Neuron (in vitro differentiated cells): ENCODE measurements at regions not wholly inside any gene's neighbourhood (a gene's known extent, or its start where the extent isn't known, plus 50 kb on each side); places are given as distances from the start of the nearest gene placed in this dataset.

Experiments
- H2AFZ ChIP-seq: one replicate; pipeline ENCODE4 v1.6.1; 2013; ENCODE audit warnings: low read depth, mild to moderate bottlenecking, inconsistent platforms, low read length, moderate library complexity
- H3K27me3 ChIP-seq: one replicate; pipeline ENCODE4 v1.6.1; 2013; ENCODE audit warnings: low read length; ENCODE audit not compliant: insufficient read depth
- H3K36me3 ChIP-seq: one replicate; pipeline ENCODE4 v1.6.1; 2013; ENCODE audit warnings: low read length; ENCODE audit not compliant: insufficient read depth
- H3K4me1 ChIP-seq: one replicate; pipeline ENCODE4 v1.6.1; 2013; ENCODE audit warnings: low read length; ENCODE audit not compliant: insufficient read depth
- H3K4me3 ChIP-seq: 2 replicates; pipeline ENCODE4 v1.5.1; 2013; ENCODE audit warnings: mild to moderate bottlenecking, low read length, moderate library complexity
- H3K9me3 ChIP-seq: one replicate; pipeline ENCODE4 v1.6.1; 2013; ENCODE audit warnings: low read length

DNA sequence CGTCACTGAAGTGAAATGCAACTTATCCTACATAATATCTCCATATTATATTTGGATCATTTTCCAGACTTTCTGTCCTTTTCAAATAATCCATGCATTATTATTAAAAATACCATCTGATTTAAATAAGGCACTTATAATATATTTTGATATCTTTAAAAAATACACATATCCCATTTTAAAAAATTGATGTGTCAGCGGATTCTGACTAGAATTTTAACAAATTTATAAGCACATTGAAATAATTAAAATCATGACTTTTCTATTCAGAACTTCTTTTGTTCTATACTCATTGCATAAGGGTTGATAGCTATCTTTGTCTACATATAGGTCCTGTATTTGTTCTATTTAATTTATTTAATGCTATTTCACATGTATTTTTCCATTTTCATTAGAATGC is 199.0 kb upstream of the DSEL start:
- Histone ChIP-seq H3K4me3 (no peak overlapping the region), H3K27me3 (no peaks in the 10 kb centered on the region), H3K9me3 (no peaks in the 10 kb centered on the region), H3K36me3 (no peaks in the 10 kb centered on the region), H2AFZ (no peak overlapping the region), H3K4me1 (no peaks in the 10 kb centered on the region)

- Histone ChIP-seq H2AFZ (no peak overlapping the region), H3K27me3 (no peaks in the 10 kb centered on the region), H3K9me3 (no peaks in the 10 kb centered on the region), H3K36me3 (no peaks in the 10 kb centered on the region), H3K4me1 (no peaks in the 10 kb centered on the region), H3K4me3 (no peak overlapping the region)
These were observed 194.1 kb upstream of the DSEL start for GRCh38 chr18:67710639-67711038.

DNA sequence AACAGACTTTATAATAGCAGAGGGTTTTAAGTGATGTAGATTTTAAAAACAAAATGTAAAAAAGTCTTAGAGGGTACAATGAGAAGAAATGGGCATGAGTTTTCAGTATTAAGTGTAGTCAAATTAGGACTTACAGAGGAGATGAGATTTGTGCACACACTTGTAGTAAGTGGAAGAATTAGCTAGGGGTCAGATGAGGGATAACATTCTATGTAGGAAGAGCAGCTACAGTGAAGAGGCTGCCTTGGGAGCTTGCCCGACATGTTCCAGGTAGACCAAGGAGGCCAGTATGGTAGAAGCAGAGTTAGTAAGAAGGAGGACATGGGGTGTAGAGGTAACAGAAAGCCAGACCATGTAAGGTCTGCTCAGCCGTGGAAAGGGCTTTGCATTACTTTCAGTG is 189.2 kb upstream of the DSEL start:
- H3K4me1 ChIP-seq, result no peaks in the 10 kb centered on the region
- no peaks in the 10 kb centered on the region for H3K9me3 ChIP-seq
- H3K4me3 ChIP-seq, result no peak overlapping the region
- no peaks in the 10 kb centered on the region for H3K27me3 ChIP-seq
- H3K36me3 ChIP-seq, result no peaks in the 10 kb centered on the region
- no peak overlapping the region for H2AFZ ChIP-seq

- no peaks in the 10 kb centered on the region for H3K4me1 ChIP-seq
- no peak overlapping the region for H3K4me3 ChIP-seq
- H2AFZ ChIP-seq, result no peak overlapping the region
- no peaks in the 10 kb centered on the region for H3K36me3 ChIP-seq
- H3K27me3 ChIP-seq, result no peaks in the 10 kb centered on the region
- no peaks in the 10 kb centered on the region for H3K9me3 ChIP-seq
These were observed 179.2 kb upstream of the DSEL start for GRCh38 chr18:67695684-67696083.

DNA sequence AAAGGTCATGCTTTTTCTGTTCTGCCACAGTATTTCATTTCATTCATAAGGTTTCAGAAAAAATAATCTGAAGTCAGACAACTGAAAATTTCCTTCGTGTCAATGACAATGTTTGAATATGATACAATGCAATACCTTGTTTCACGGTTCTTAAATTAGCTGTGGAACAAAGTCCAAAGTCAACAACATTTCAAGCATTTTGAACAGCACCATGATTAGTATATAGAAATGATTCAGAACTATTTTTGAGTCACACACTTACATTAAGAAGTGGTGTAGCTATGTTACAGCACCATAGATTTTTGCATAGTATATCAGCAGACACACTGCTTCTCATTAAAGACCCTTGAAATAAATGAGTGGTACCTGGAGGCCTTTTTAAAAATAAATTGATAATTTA is 178.3 kb upstream of the DSEL start:
- Histone ChIP-seq H3K9me3 (no peaks in the 10 kb centered on the region), H2AFZ (no peak overlapping the region), H3K4me3 (no peak overlapping the region), H3K27me3 (no peaks in the 10 kb centered on the region), H3K4me1 (no peaks in the 10 kb centered on the region), H3K36me3 (no peaks in the 10 kb centered on the region)

DNA sequence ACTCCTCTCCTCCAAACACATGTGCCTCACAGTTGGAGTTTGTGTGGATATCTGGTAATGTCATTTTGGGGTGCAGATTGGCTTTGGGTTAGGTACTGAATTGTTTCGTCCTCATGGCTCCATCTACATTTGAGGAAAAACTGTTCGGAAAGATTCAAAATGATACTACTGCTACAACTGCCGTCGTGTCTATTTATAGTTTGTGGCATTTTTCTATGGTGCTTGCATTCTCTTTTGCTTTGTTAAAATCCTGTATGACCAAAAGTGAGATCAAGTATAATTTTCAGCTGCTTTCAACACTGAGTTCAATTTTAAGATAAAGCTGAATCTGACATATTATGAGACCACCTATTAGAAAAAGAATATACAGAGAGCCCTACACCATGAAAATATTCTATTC is 176.3 kb upstream of the DSEL start:
- Histone ChIP-seq H3K4me1 (no peaks in the 10 kb centered on the region), H3K27me3 (no peaks in the 10 kb centered on the region), H3K9me3 (no peaks in the 10 kb centered on the region), H3K4me3 (no peak overlapping the region), H2AFZ (no peak overlapping the region), H3K36me3 (no peaks in the 10 kb centered on the region)

GRCh38 chr18:67682516-67682915 is 166.0 kb upstream of the DSEL start:
- Histone ChIP-seq H2AFZ (no peak overlapping the region), H3K9me3 (no peaks in the 10 kb centered on the region), H3K27me3 (no peaks in the 10 kb centered on the region), H3K4me3 (no peak overlapping the region), H3K36me3 (no peaks in the 10 kb centered on the region), H3K4me1 (no peaks in the 10 kb centered on the region)

GRCh38 chr18:67677489-67677888 is 161.0 kb upstream of the DSEL start:
- peaks cover 2% of the 10 kb centered on the region for H3K4me1 ChIP-seq
- no peaks in the 10 kb centered on the region for H3K9me3 ChIP-seq
- H3K27me3 ChIP-seq, result no peaks in the 10 kb centered on the region
- H2AFZ ChIP-seq, result no peak overlapping the region
- H3K36me3 ChIP-seq, result no peaks in the 10 kb centered on the region
- no peak overlapping the region for H3K4me3 ChIP-seq

DNA sequence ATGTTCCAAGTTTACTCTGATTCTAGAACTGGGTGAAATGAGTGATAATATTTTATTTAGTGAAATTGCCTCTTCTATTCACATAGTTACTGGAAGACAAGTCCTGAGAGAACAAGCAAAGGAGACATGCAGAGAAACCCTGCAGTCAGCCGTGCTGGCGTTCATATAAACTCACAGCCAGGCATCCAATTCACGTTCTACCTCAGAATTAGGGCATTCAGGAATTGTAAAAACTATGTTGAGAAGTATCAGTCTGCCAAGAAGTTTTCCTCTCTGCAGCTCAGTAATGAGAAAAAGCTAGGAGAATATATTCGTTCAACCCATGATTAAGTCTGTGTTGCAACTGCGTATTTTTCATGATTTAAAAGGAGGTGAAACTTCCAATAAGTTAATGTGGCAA is 156.2 kb upstream of the DSEL start:
- no peak overlapping the region for H3K4me3 ChIP-seq
- H3K36me3 ChIP-seq, result no peaks in the 10 kb centered on the region
- no peaks in the 10 kb centered on the region for H3K27me3 ChIP-seq
- peaks cover 2% of the 10 kb centered on the region for H3K4me1 ChIP-seq
- H3K9me3 ChIP-seq, result no peaks in the 10 kb centered on the region
- H2AFZ ChIP-seq, result no peak overlapping the region

DNA sequence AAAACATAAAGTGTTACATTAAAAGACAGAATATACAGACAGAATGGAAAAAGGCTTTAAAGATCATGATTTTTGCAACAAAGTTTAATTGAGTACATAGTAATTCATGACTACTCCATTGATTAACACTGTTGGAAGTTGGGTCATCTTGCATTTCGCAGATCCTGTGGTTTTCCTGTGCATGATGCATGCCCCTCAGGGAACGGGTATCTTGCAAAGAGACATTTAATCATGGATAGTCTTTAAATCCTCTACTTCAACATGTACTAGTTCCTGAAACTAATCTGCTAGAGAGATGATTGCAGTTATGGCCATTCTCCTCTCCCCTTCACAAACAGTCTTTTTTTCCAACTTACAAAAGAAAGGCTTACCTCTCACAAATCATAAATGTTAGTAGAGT is 155.6 kb upstream of the DSEL start:
- no peaks in the 10 kb centered on the region for H3K27me3 ChIP-seq
- H3K9me3 ChIP-seq, result no peaks in the 10 kb centered on the region
- H3K4me3 ChIP-seq, result no peak overlapping the region
- H3K36me3 ChIP-seq, result no peaks in the 10 kb centered on the region
- no peak overlapping the region for H2AFZ ChIP-seq
- peaks cover 2% of the 10 kb centered on the region for H3K4me1 ChIP-seq

DNA sequence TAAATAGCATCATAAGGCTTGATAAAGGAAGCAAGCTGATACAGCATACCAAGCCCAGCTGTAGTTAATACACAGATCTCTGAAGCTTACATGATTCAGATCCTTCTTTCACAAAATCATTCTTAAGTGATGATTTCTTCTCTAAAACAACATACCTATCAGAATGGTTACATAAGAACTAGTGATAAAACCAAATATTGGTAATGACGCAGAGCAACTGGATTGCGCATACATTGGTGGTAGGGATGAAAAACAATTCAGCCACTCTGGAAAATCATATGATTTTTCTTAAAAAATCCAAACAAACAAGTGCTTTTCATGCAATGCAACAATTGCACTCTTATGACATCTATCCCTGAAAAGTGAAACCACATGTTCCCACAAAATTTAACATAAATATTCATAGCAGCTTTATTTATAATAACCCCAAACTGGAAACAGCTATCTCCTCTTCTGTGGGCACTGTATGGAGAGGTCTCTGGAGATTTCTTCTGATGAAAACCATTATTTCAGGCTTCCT is 153.6 kb upstream of the DSEL start:
- Histone ChIP-seq H2AFZ (no peak overlapping the region), H3K27me3 (no peaks in the 10 kb centered on the region), H3K4me1 (peaks cover 2% of the 10 kb centered on the region), H3K4me3 (no peak overlapping the region), H3K9me3 (no peaks in the 10 kb centered on the region), H3K36me3 (no peaks in the 10 kb centered on the region)

DNA sequence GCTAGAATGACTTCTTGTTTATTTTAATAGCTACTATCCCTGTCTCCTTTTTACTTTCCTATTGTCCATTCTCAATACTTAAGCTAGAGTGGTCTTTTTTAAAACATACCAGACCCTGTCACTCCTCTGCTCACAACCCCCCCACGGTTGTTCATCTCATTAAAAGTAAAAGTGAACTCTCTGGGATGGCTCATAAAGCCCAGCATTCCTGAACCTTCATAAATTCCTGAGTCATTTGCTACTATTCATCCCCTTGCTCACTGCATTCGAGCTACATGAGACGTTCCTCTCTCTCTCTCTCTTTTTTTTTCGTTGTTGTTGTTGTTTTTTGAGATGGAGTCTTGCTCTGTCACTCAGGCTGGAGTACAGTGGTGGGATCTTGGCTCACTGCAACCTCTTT is 148.7 kb upstream of the DSEL start:
- H3K9me3 ChIP-seq, result no peaks in the 10 kb centered on the region
- H3K36me3 ChIP-seq, result no peaks in the 10 kb centered on the region
- no peaks in the 10 kb centered on the region for H3K4me1 ChIP-seq
- no peak overlapping the region for H3K4me3 ChIP-seq
- no peaks in the 10 kb centered on the region for H3K27me3 ChIP-seq
- no peak overlapping the region for H2AFZ ChIP-seq

- Histone ChIP-seq H3K9me3 (no peaks in the 10 kb centered on the region), H3K4me1 (no peaks in the 10 kb centered on the region), H3K27me3 (no peaks in the 10 kb centered on the region), H3K4me3 (no peak overlapping the region), H3K36me3 (no peaks in the 10 kb centered on the region), H2AFZ (no peak overlapping the region)
These were observed 146.5 kb upstream of the DSEL start for GRCh38 chr18:67662996-67663395.

DNA sequence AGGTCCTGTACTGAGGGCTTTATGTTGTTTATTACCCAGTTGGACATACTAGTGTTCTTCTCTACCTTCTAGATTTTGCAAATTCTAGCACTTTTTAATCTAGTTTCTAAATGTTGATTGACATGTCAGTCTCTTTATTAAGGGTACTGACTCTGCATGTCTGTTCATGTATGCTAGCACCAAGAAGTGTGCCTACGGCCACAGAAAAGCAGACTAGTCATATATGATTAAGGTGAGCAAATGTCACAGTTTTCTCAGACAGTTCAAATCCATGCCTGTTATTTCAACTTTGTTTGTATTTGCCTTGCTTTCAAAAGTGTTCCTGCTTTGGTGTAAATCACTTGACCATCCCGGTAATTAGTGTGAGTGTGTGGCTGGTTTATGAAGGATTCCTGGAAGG is 145.0 kb upstream of the DSEL start:
- Histone ChIP-seq H3K4me1 (no peaks in the 10 kb centered on the region), H3K9me3 (no peaks in the 10 kb centered on the region), H3K4me3 (no peak overlapping the region), H2AFZ (no peak overlapping the region), H3K36me3 (no peaks in the 10 kb centered on the region), H3K27me3 (no peaks in the 10 kb centered on the region)
